SHP77 (cell line): ENCODE measurements at regions not wholly inside any gene's neighbourhood (a gene's known extent, or its start where the extent isn't known, plus 50 kb on each side); places are given as distances from the start of the nearest gene placed in this dataset.
"Not testable (repeated sequence)": the region's sequence is repeated elsewhere in the genome, so short reads cannot be mapped to it uniquely, and the experiment has no call there.

Experiments
- DNase-seq, 2 experiments: peaks; one replicate each; lab custom pipeline; 2025; lab: John Stamatoyannopoulos, UW

DNA sequence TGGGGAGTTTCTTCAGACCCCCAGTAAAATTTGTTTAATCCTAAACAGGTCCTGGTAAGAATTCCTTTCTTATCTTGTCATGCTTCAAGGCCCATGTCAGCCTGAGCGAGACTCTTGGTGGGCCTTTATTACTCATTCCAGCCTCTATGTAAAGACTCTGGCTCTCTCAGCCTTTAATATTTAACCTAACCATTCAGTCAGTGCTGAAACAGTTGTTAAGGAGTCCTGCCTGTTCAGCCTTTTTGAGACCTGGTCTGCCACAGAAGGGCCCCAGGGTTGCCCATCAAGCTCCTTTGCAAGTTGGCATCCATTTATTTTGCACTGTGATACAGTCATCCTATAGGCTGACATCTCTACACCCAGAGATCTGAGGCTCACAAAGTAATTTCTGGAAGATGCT is 107.7 kb upstream of the VANGL1 start:
- DNase-seq: no peak

- no peak for DNase-seq
Measured at GRCh38 chr1:115531631-115532264, 110.0 kb upstream of the VANGL1 start.

DNA sequence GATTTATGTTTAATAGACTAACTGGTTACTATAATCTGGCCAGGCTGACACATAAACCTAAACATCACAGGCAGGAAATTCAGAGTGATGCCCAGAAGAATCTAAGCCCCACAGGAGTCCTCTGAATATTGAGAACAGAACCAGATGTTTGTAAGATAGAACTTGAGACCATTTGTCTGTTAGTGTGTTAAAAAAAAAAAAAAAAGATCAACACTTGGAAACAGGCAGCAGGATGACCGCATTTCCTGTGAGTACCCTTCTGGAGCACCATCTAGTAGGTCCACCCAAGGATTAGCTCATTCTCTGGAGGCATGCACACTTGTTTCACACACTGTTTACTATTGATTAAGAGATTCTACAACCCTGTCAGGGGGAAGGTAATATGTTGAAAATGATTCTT is 111.4 kb upstream of the VANGL1 start:
- no peak for DNase-seq

- no peak for DNase-seq
Measured at GRCh38 chr1:115529216-115529897, 112.4 kb upstream of the VANGL1 start.

DNA sequence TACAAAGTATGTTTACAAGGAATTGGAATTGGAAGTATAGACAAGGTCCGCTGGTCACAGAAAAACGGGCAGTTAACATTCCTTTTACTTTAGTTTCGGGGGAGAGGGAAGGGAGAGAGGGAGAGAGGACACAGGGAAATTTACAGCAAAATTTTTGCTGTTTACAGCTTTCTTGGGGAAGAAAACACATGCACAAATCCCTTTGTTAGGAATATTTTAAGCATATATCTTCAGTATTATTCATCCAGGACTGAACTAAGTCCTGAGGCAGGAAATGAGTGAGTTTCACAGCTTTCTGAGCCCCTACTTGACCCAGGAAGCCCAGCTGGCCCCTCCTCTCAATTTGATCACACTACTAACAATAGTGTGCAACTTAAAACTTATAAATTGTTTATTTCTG is 113.4 kb upstream of the VANGL1 start:
- not testable (repeated sequence) for DNase-seq

GRCh38 chr1:115527746-115528145 is 114.0 kb upstream of the VANGL1 start:
- DNase-seq: no peak

DNA sequence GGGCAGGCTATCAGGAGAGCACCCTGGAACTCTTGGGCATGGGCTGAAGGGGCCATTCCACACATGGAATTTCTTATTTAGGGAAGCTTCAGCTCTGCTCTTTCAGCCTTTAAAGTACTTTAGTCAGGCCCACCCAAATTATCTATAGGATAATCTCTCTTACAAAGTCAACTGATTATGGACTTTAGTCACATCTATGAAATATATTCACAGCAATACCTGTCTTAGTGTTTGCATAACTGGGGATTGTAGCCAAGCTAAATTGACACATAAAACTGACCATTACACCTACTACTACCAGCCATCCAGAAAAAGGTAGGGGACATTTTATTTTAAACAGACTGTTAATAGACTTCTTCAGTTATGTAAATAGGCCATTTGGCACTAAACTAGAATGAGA is 114.9 kb upstream of the VANGL1 start:
- DNase-seq: no peak

DNA sequence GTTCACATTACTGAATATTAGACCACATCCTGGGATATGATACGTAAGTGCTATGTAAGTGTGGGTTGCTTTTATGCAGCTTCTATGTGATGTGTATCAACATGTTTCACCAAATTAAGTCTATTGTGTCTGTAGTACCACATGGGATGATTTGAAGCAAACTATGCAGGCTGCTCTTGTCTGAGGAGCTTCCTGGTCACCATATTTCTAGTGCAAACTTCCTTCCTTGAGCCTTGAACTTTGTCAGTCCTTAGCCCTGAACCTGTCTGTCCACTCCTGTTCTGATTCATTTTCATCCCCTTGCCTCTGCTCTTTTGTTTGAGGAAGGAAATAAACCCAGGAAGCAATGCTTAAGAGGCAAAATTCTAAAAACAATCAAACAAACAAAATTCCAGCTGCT is 117.5 kb upstream of the VANGL1 start:
- no peak for DNase-seq

GRCh38 chr1:115522386-115522785 is 119.4 kb upstream of the VANGL1 start:
- DNase-seq: no peak

DNA sequence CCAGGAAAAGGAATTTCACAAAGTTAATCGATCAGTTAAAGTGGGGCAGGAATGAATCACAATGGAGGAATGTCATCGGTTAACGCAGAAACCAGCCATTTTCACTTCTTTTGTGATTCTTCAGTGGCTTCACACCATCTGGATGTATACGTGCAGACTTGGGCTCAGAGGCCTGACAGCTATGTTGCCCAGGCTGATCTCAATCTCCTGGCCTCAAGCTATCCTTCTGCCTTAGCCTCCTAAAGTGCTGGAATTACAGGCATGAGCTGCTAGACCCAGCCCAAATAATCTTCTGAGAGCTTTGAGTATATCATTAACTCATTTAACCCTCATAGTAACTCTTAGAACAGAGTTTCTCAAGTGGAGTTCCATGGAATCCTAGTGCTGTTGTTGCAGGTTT is 126.5 kb upstream of the VANGL1 start:
- DNase-seq: no peak

DNA sequence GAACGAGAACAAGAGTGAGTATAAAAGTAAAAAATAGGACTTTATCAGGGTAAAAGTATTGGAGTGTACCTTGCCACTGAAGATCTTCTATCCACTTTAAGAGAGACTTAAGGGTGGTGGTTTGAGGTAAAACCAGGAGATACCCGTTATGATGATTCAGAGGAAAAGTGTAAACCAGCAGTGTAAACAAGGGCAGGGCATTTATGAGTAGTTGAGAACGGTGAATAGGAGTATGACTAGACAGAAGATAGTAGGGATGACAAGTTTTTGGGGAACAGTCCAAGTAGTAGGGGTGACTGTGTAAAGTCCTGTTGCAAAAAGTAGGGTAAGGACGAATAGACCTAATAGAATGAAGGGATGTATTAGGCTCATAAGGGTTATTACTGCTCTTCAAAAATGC is 131.5 kb upstream of the VANGL1 start:
- not testable (repeated sequence) for DNase-seq

GRCh38 chr1:115507901-115508300 is 133.9 kb upstream of the VANGL1 start:
- no peak for DNase-seq

DNA sequence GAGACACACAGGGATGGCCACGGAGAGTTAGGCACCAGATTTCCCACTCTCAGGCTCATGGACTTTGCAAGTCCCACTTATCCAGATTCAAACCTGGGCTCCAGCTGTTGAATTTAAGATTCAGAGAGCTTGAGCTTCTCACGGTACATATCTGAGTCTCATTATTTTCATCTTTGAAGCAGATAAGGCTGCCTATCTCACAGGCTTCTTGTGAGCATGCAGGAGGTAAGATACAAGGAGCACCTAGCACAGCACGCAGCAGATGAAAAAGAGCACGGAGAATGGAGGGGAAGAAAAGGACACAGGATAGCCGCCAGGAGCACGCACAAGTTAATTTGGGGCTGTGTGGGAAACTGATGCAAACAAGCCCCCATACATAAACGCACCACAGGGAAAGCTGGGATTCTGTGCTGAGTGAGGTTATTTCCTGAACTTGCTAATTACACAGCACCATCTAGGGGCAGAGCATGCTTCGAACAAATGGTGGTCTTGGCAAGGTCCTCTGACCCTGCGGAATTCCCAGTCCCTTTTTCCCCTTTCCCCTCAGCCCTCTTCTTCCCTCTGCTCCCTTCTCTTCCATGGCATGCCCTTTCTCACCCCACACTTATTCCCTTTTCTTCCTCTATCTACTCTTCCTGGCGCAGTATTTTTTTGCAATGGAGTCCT is 134.7 kb upstream of the VANGL1 start:
- DNase-seq: peak; percentile 33 to 36

- peak; percentile 3 to 25 for DNase-seq
Measured at GRCh38 chr1:115506518-115506917, 135.3 kb upstream of the VANGL1 start.

DNA sequence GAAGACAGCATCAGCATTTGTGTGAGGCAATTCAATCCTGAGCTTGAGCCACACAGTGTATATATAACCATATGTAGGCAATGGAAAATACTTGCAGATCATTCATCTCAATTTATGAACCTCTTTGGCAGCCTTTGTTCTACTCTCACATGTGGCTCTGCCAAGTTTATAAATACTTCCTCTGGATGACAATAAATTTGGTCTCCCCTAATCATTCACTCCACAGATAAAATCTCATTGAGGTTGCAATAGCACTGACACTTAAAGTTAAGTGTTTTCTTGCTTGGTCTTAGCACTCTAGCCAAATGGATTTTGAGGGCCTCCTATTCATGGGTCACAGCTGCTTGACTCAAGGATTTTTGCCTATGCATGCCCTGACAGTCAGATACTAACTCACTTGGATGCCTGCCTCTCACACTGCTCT is 136.6 kb upstream of the VANGL1 start:
- no peak for DNase-seq

GRCh38 chr1:115502183-115502582 is 139.6 kb upstream of the VANGL1 start:
- DNase-seq: not testable (repeated sequence)

- DNase-seq: no peak
Measured at GRCh38 chr1:115501476-115501875, 140.3 kb upstream of the VANGL1 start.

DNA sequence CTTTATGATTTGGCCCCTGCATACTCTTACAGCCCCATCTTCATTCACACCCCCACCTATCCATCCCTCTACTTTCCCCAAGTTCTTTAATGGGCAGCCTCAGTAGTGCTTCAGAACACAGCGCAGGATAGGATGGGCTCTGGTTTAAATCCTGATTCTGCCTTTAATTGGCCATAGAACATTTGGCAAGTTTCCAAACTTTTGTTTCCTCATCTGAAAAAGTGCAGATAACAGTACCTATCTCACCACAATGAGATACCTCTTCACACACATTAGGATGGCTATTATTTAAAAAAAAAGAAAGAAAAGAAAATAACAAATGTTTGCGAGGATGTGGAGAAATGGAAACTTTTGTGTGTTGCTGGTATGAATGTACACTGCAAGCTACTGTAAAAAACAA is 142.5 kb upstream of the VANGL1 start:
- no peak for DNase-seq

- DNase-seq: no peak
Measured at GRCh38 chr1:115496904-115497527, 144.8 kb upstream of the VANGL1 start.

DNA sequence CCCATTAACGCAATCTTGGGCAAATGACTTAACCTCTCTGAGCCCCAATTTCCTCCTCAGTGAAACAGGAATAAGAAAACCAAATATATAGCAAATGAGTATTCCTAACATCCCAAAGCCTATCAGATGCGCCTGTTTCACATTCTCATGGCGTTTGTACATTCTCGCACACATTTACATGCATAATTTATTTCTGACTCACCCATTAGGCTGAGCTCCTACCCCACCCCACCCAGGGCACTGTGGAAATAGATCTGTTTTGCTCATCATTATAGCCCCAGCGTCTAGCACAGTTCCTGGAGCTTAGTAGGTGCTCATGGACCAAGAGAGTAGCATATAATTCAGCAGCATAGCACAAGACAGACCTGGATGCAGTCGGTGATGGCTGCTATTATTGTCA is 146.1 kb upstream of the VANGL1 start:
- no peak for DNase-seq

GRCh38 chr1:115495111-115495510 is 146.7 kb upstream of the VANGL1 start:
- DNase-seq: no peak

- DNase-seq: no peak
Measured at GRCh38 chr1:115493834-115494233, 147.9 kb upstream of the VANGL1 start.

DNA sequence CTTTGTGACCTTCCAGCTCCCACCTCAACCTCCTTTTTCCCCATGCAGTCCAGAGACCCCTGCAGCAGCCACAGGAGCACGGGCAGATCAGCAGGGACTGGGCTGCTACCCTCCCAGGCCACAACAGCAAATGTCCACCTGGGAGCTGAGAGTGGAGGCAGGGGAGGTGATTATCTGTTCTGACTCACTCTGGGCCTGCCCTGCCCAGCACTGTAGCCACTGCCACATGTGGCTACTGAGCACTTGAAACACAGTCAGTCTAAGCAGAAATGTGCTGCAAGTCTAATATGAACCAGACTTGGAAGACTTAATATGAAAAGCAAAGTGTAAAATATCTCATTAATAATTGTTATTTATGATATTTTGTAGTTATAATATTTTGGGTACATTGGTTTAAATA is 148.9 kb upstream of the VANGL1 start:
- no peak for DNase-seq
